ENCODE measurements at regions not wholly inside any gene's neighbourhood (a gene's known extent, or its start where the extent isn't known, plus 50 kb on each side); places are given as distances from the start of the nearest gene placed in this dataset.
A peak's percentile ranks its signal among the peaks of the same experiment; 100 is the strongest.

- DNase-seq (no peak), ATAC-seq (no peak)
- intact Hi-C loops (cut with DNase I, micrococcal nuclease): no loop called here
Observed at GRCh38 chr4:176896211-176896610, 103.5 kb upstream of the VEGFC start.

DNA sequence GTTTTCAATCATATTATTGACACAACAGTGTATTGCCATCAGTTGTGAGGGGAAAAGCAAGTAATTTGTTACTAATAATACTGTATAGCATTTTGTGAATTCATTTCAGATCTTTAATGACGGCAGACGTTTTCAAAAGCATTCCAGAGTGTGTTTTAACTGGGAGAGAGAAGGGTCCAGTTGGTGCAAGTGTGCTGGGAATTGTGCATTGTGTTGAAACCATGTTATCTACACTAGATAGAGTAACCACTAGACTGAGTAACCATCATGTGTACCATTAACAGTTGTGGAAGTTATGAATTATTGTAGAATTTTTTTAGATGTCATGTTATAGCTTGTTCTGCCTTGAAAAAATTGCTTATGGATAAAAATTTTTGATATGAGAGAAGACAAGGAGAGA is 104.5 kb upstream of the VEGFC start:
- intact Hi-C loops (cut with DNase I, micrococcal nuclease): no loop called here
- DNase-seq: no peak
- ATAC-seq: no peak

DNA sequence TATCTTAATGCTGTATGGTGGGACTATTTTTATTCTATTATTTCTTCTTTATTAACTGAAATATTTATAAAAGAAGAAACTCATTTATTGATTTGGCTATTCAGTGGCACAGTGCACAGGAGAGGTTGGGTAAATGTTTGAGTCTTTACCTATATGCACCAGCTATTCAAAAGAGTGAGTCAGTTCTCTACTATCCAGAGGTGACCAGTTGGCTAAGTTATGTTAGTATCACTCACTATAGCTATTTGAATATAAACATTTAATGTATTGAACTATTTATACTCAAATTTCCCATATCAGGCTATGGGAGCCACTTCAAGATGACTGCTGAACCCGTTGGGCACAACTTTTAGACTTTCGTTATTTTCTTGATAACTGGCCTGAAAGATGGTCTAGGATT is 106.1 kb upstream of the VEGFC start:
- no peak for DNase-seq
- no peak for ATAC-seq
- intact Hi-C loops (cut with DNase I, micrococcal nuclease): no loop called here

DNA sequence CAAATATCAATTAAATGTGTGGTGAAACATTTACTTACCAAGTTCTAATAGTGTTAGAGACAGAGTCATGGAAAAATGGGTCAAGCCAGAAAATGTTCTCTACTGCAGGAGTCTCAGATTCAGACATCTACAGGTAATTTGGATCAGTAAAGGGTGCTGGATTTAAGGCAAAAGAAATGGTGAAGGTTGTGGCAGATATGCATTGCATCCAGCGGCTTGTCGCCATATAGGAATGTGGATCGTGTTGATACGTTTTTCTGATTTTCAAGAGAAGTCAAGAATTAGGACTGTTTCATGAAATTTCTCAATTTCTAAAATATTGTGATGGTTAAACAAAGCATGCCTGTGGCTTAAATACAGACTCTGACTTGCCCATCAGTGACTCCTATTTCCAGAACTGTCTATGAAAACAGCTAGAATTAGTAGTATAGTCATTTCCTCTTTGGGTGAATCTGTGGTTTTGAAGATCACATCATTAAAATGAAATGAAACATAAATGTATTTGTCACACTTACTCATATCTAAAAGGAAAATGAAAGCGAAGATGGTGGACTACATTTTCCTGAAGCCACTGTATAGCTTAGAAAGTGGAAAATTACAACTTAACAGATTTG is 110.1 kb upstream of the VEGFC start:
- ATAC-seq (no peak), DNase-seq (no peak)
- intact Hi-C loops (cut with DNase I, micrococcal nuclease): no loop called here

DNA sequence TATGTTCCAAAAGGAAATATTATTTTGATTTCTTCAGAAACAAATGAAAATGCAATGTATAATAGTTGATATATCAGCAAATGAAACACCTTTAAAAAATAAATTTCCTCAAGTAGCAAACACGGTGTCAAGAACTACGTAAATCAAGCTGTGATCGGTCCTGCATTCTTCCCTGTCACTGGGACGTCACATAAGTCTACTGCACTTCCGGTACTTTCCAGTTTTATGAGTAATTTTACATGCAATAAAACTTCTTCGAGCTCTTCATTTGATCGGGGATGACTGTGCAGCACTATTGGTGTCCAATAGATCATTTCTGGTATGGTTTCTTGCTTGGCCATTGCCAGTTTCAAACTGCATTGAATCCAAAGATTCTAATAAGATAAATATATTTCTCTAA is 114.0 kb upstream of the VEGFC start:
- no peak for ATAC-seq
- no peak for DNase-seq
- intact Hi-C loops (cut with DNase I, micrococcal nuclease): no loop called here

- ATAC-seq (no peak), DNase-seq (no peak)
- intact Hi-C loops (cut with DNase I, micrococcal nuclease): no loop called here
Observed at GRCh38 chr4:176910646-176911045, 117.9 kb upstream of the VEGFC start.

GRCh38 chr4:176919631-176920030 is 126.9 kb upstream of the VEGFC start:
- intact Hi-C loops (cut with DNase I, micrococcal nuclease): no loop called here
- ATAC-seq (no peak), DNase-seq (no peak)

- intact Hi-C loops (cut with DNase I, micrococcal nuclease): no loop called here
- DNase-seq (no peak), ATAC-seq (no peak)
Observed at GRCh38 chr4:176920694-176921093, 128.0 kb upstream of the VEGFC start.

DNA sequence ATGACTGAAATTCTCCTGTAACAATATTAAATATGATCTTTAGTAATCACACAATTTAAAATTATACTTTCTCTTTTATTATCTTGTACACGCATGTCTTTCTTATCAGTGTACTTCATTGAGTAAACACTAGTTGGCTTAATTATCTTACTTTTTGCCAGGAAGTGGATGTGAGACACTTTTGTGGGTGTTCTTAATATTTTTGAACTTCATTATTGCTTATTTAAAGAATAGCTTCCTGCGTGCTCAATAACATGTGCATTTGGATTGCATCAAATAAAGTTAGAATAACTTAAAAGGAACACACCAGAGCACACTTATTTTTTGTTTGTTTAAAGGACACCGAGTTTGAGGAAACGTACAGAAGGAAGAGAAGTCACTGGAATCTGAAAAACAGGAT is 128.5 kb upstream of the VEGFC start:
- no peak for ATAC-seq
- intact Hi-C loops (cut with DNase I, micrococcal nuclease): no loop called here
- DNase-seq: no peak

GRCh38 chr4:176924238-176924637 is 131.5 kb upstream of the VEGFC start:
- DNase-seq: no peak
- intact Hi-C loops (cut with DNase I, micrococcal nuclease): no loop called here
- ATAC-seq: no peak

- intact Hi-C loops (cut with DNase I, micrococcal nuclease): no loop called here
- DNase-seq (no peak), ATAC-seq (no peak)
Observed at GRCh38 chr4:176925962-176926361, 133.2 kb upstream of the VEGFC start.

GRCh38 chr4:176927117-176927516 is 134.4 kb upstream of the VEGFC start:
- intact Hi-C loops (cut with DNase I, micrococcal nuclease): no loop called here
- DNase-seq: no peak
- no peak for ATAC-seq

- ATAC-seq (no peak), DNase-seq (no peak)
- intact Hi-C loops (cut with DNase I, micrococcal nuclease): no loop called here
Observed at GRCh38 chr4:176927664-176928063, 134.9 kb upstream of the VEGFC start.

- no peak for DNase-seq
- no peak for ATAC-seq
- intact Hi-C loops (cut with DNase I, micrococcal nuclease): no loop called here
Observed at GRCh38 chr4:176939445-176939844, 146.7 kb upstream of the VEGFC start.

DNA sequence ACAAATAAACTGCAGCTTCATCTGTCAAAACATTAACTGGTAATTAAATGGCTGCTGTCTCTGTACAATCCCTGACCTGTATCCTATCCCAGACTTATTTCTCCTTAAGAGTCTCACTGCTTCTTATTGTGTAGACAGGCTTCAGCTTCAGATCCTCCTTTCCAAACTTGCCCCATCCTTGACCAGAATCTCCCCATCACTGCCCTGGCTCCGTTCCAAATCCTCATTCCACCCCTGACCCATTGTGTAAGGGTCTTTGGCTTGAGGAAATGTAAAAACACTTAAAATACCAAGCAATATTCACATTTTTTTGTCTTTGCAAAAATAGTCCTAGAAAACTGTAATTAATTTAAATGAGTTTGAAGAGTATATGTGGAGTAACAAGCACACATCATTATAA is 152.6 kb upstream of the VEGFC start:
- intact Hi-C loops (cut with DNase I, micrococcal nuclease): no loop called here
- DNase-seq (no peak), ATAC-seq (no peak)

- ATAC-seq: no peak
- intact Hi-C loops (cut with DNase I, micrococcal nuclease): no loop called here
- peak in 1 of 2 donors; percentile 6 for DNase-seq
Observed at GRCh38 chr4:176949029-176949428, 156.3 kb upstream of the VEGFC start.

DNA sequence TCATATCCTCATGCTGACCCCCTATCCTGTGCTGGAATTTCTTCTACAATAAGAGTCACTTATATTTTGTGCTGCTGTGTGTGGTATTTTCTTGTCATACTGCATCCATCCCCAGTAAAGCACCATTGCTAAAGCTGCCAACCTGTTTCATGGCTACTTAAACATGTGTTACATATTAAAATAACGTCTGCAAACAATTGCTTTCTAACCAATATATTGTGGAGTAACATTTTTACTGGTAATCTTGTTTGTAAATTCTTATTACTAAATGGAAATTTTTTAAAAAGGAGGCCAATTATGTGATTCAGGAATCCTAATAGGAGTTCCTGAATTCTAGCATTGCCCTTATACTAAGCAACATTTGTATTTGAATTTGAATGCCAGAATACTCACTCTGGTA is 160.3 kb upstream of the VEGFC start:
- DNase-seq: no peak
- intact Hi-C loops (cut with DNase I, micrococcal nuclease): no loop called here
- no peak for ATAC-seq

- DNase-seq (no peak), ATAC-seq (no peak)
- intact Hi-C loops (cut with DNase I, micrococcal nuclease): no loop called here
Observed at GRCh38 chr4:176957353-176958118, 164.8 kb upstream of the VEGFC start.

- intact Hi-C loops (cut with DNase I, micrococcal nuclease): no loop called here
- ATAC-seq (no peak), DNase-seq (no peak)
Observed at GRCh38 chr4:176959980-176960379, 167.3 kb upstream of the VEGFC start.

GRCh38 chr4:176963121-176963520 is 170.4 kb upstream of the VEGFC start:
- ATAC-seq (no peak), DNase-seq (no peak)
- intact Hi-C loops (cut with DNase I, micrococcal nuclease): no loop called here

DNA sequence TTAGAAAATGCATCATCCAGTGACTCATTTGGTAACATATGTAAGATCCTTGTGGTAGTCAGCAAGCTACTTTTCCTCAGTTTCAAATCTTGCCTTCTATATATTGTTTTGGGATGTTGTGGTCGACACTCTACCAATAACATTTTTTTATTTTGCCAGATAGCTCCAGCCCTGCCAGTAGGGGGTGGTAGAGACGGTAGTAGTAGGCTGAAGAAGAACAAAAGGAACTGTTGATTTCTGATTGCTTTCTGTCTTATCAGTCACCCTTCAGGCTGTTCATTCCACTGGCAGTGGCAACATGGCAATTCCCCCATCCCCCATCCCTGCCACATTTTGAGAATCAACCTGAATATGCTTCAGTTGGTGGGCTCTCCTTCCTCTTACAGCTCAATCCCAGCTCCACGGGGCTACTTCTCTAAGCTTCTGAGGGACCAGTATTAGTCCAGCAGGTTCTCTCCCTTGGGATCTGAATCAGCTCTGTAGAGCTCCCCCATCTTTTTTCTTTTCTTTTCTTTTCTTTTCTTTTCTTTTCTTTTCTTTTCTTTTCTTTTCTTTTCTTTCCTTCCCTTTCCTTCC is 171.5 kb upstream of the VEGFC start:
- ATAC-seq (no peak), DNase-seq (no peak)
- intact Hi-C loops (cut with DNase I, micrococcal nuclease): no loop called here
